ENCODE measurements at regions not wholly inside any gene's neighbourhood (a gene's known extent, or its start where the extent isn't known, plus 50 kb on each side); places are given as distances from the start of the nearest gene placed in this dataset.
"Not testable (repeated sequence)": the region's sequence is repeated elsewhere in the genome, so short reads cannot be mapped to it uniquely, and the experiment has no call there.

DNA sequence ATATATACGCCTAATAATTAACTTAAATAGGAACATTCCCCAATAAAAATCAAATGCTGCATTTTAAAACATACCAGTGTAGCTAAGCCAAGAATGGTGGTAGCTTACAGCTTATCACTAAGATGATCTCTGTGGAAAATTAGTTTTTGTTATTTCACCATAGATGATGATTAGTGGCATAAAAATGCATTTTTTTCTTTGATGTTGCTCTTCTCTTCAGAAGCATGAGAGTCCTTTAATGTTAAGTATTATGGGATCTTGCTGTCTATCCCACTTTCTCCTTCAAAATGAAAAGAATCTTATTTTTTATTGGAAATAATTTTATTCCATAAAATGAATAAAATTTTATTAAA, 731.0 kb downstream of the SLITRK1 start:
- ATAC-seq (ENCODE audit: low read depth) (no peak), DNase-seq (ENCODE audit: low spot score in 2 of 2) (no peak)
- Mint-ChIP-seq H3K4me1 (no peaks in the 10 kb centered on the region), H3K4me3 (no peak overlapping the region), H3K9me3 (peaks cover 1% of the 10 kb centered on the region), H3K27me3 (no peaks in the 10 kb centered on the region), H3K36me3 (no peaks in the 10 kb centered on the region), H3K27ac (no peak overlapping the region)

DNA sequence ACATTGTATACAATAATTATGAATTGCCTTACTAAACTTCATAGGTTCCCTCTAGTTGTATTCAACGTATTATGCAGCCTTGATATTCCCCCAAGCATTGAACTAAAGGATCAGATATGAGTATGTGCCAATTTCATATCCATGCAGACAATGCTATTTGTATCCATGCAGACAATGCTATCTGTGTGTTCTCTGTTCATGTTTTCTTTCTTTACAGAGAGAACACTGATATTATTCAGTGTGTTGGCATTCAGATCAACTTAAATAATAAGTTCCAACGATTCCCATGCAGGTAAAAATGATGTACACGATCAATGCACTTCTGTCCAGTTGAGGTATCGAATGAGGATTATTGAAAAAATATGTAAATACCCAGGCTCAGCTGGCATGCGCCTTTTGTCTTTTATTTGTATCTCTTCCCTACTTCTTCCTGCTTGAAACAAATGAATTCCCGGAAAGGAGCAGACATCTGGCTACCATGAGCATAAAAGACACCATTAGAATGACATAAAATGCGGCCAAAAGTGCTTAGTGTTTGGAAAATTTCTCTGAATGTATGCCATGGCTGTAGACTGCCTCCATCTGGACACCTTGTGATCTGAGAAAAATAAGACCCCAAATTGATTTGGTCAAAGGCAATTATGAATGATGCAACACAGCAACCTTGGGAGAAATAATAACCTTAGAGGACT, 731.5 kb downstream of the SLITRK1 start:
- no peak overlapping the region for H3K4me3 Mint-ChIP-seq
- no peaks in the 10 kb centered on the region for H3K36me3 Mint-ChIP-seq
- no peaks in the 10 kb centered on the region for H3K4me1 Mint-ChIP-seq
- ATAC-seq (ENCODE audit: low read depth) = no peak
- no peaks in the 10 kb centered on the region for H3K27me3 Mint-ChIP-seq
- H3K27ac Mint-ChIP-seq = no peak overlapping the region
- no peak for DNase-seq (ENCODE audit: low spot score in 2 of 2)
- H3K9me3 Mint-ChIP-seq = peaks cover 1% of the 10 kb centered on the region

DNA sequence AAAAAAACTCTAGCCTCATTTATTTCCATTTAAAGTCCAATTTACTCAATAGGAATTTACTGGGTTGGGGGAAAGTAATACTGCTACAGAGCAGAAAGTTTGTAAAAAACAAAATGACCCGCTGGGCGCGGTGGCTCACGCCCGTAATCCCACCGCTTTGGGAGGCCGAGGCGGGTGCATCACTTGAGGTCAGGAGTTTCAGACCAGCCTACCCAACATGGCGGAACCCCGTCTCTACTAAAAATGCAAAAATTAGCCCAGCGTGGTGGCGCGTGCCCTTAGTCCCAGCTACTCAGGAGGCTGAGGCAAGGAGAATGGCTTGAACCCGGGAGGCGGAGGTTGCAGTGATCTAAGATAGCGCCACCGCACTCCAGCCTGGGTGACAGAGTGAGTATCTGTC, 745.6 kb downstream of the SLITRK1 start:
- H3K9me3 Mint-ChIP-seq = peaks cover 9% of the 10 kb centered on the region
- H3K4me1 Mint-ChIP-seq = no peaks in the 10 kb centered on the region
- DNase-seq (ENCODE audit: low spot score in 2 of 2) (no peak), ATAC-seq (ENCODE audit: low read depth) (no peak)
- no peaks in the 10 kb centered on the region for H3K36me3 Mint-ChIP-seq
- no peak overlapping the region for H3K27ac Mint-ChIP-seq
- H3K27me3 Mint-ChIP-seq = no peaks in the 10 kb centered on the region
- no peak overlapping the region for H3K4me3 Mint-ChIP-seq

DNA sequence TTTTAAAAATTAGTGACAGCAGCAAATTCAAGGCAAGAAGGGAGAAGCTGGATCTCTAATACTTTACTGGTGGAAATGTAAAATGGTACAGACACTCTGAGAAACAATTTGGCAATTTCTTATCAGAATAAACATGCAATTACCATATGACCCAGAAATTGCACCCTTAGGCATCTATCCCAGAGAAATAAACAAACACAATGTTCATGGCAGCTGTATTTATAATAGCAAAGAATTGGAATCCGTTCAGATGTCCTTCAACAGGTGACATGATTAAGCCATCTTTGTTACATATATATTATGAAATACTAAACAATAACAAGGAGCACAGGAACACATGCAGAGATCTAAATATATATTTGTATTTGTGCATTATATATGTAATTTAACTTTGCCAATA, 756.5 kb downstream of the SLITRK1 start:
- H3K27ac Mint-ChIP-seq = no peak overlapping the region
- no peak overlapping the region for H3K4me3 Mint-ChIP-seq
- peaks cover 4% of the 10 kb centered on the region for H3K9me3 Mint-ChIP-seq
- no peaks in the 10 kb centered on the region for H3K4me1 Mint-ChIP-seq
- no peak for DNase-seq (ENCODE audit: low spot score in 2 of 2)
- no peak for ATAC-seq (ENCODE audit: low read depth)
- H3K27me3 Mint-ChIP-seq = no peaks in the 10 kb centered on the region
- H3K36me3 Mint-ChIP-seq = no peaks in the 10 kb centered on the region

- DNase-seq (ENCODE audit: low spot score in 2 of 2) = no peak
- H3K4me3 Mint-ChIP-seq = no peak overlapping the region
- no peaks in the 10 kb centered on the region for H3K27me3 Mint-ChIP-seq
- ATAC-seq (ENCODE audit: low read depth) = no peak
- H3K27ac Mint-ChIP-seq = no peak overlapping the region
- H3K9me3 Mint-ChIP-seq = peaks cover 2% of the 10 kb centered on the region
- no peaks in the 10 kb centered on the region for H3K36me3 Mint-ChIP-seq
- no peaks in the 10 kb centered on the region for H3K4me1 Mint-ChIP-seq
Measured at GRCh38 chr13:83121896-83122295, 760.4 kb downstream of the SLITRK1 start.

GRCh38 chr13:83117046-83117445, 765.2 kb downstream of the SLITRK1 start:
- no peak overlapping the region for H3K27ac Mint-ChIP-seq
- DNase-seq (ENCODE audit: low spot score in 2 of 2) (no peak), ATAC-seq (ENCODE audit: low read depth) (no peak)
- no peaks in the 10 kb centered on the region for H3K4me1 Mint-ChIP-seq
- H3K4me3 Mint-ChIP-seq = no peak overlapping the region
- H3K27me3 Mint-ChIP-seq = no peaks in the 10 kb centered on the region
- H3K9me3 Mint-ChIP-seq = peaks cover 2% of the 10 kb centered on the region
- no peaks in the 10 kb centered on the region for H3K36me3 Mint-ChIP-seq

DNA sequence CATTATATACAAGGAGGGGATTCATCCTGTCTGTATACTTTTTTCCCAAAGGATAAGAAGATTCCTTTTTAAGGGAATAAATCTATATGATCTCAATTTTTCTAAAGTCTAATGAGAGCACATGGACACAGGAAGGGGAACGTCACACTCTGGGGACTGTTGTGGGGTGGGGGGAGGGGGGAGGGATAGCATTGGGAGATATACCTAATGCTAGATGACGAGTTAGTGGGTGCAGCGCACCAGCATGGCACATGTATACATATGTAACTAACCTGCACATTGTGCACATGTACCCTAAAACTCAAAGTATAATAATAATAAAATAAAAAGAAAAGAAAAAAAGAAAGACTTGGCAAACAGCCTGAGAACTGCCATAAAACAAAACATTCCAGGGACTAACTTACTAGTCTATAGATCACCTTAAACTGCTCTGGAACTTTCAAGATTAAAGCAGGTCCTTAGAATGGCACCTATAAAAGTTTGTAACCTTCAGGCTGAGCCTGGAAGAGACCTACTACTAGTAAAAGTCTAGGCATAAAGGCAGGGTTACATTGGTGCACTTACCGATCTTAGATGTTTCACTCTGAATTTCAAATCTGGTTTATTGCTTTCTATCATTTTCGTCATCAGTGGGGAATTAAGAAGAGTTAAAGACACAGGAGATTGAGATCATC, 780.6 kb downstream of the SLITRK1 start:
- H3K27ac Mint-ChIP-seq; H3K4me3 Mint-ChIP-seq; H3K4me1 Mint-ChIP-seq; H3K9me3 Mint-ChIP-seq; H3K27me3 Mint-ChIP-seq; H3K36me3 Mint-ChIP-seq; DNase-seq (ENCODE audit: low spot score in 2 of 2); ATAC-seq (ENCODE audit: low read depth): not testable (repeated sequence)

GRCh38 chr13:83100237-83100636, 782.0 kb downstream of the SLITRK1 start:
- no peak overlapping the region for H3K4me3 Mint-ChIP-seq

DNA sequence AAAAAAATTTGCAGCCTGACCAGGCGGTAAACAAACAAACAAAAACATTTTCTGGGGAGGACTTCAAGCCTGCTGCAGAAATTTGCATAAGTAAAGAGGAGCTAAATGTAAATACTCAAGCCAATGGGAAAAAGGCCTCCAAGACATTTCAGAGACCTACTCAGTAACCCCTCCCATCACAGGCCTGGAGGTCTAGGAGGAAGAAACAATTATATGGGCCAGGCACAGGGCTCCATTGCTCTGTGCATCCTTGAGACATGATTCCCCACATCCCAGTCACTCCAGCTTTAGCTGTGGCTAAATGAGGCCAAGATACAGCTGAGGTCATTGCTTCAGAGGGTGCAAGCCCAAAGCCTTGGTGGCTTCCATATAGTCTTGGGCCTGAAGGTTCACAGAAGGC, 793.4 kb downstream of the SLITRK1 start:
- ATAC-seq (ENCODE audit: low read depth) (no peak), DNase-seq (ENCODE audit: low spot score in 2 of 2) (no peak)
- Mint-ChIP-seq H3K27me3 (no peaks in the 10 kb centered on the region), H3K4me3 (no peak overlapping the region), H3K4me1 (no peaks in the 10 kb centered on the region), H3K36me3 (no peaks in the 10 kb centered on the region), H3K27ac (no peak overlapping the region), H3K9me3 (peaks cover 15% of the 10 kb centered on the region)

More at GRCh38 chr13:83100237-83100636, 782.0 kb downstream of the SLITRK1 start:
- Mint-ChIP-seq H3K36me3 (no peaks in the 10 kb centered on the region), H3K9me3 (peaks cover 10% of the 10 kb centered on the region), H3K27ac (no peak overlapping the region), H3K4me1 (no peaks in the 10 kb centered on the region), H3K27me3 (no peaks in the 10 kb centered on the region)
- DNase-seq (ENCODE audit: low spot score in 2 of 2) = no peak
- ATAC-seq (ENCODE audit: low read depth) = no peak

- Mint-ChIP-seq H3K36me3 (no peaks in the 10 kb centered on the region), H3K4me3 (no peak overlapping the region), H3K9me3 (peaks cover 17% of the 10 kb centered on the region), H3K27me3 (no peaks in the 10 kb centered on the region), H3K4me1 (no peaks in the 10 kb centered on the region), H3K27ac (no peak overlapping the region)
- DNase-seq (ENCODE audit: low spot score in 2 of 2) = no peak
- no peak for ATAC-seq (ENCODE audit: low read depth)
Measured at GRCh38 chr13:83086948-83087347, 795.3 kb downstream of the SLITRK1 start.

DNA sequence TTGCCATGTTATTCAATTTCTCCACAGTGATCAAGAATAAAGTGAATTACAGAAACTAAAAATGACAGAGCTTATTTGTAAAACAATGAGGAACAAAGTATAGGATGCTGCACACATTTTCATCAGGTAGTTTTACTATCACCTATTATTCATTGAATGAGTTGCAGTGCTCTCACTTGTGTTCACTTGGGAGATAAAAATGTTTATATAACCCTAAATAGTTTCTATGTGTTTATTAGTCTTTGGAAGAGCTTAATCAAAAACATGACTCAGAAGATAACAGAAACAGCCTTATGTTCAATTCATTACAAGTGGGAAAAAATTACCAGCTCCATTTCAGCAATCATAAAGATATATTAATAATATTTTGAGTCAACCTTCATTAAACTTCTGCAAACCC, 796.2 kb downstream of the SLITRK1 start:
- Mint-ChIP-seq H3K36me3 (no peaks in the 10 kb centered on the region), H3K27me3 (no peaks in the 10 kb centered on the region), H3K4me3 (no peak overlapping the region), H3K27ac (no peak overlapping the region), H3K4me1 (no peaks in the 10 kb centered on the region), H3K9me3 (peaks cover 15% of the 10 kb centered on the region)
- no peak for DNase-seq (ENCODE audit: low spot score in 2 of 2)
- ATAC-seq (ENCODE audit: low read depth) = no peak

- H3K4me3 Mint-ChIP-seq = no peak overlapping the region
- H3K9me3 Mint-ChIP-seq = peaks cover 13% of the 10 kb centered on the region
- no peaks in the 10 kb centered on the region for H3K36me3 Mint-ChIP-seq
- ATAC-seq (ENCODE audit: low read depth) = no peak
- H3K27ac Mint-ChIP-seq = no peak overlapping the region
- no peak for DNase-seq (ENCODE audit: low spot score in 2 of 2)
- no peaks in the 10 kb centered on the region for H3K27me3 Mint-ChIP-seq
- no peaks in the 10 kb centered on the region for H3K4me1 Mint-ChIP-seq
Measured at GRCh38 chr13:83085186-83085900, 796.9 kb downstream of the SLITRK1 start.

DNA sequence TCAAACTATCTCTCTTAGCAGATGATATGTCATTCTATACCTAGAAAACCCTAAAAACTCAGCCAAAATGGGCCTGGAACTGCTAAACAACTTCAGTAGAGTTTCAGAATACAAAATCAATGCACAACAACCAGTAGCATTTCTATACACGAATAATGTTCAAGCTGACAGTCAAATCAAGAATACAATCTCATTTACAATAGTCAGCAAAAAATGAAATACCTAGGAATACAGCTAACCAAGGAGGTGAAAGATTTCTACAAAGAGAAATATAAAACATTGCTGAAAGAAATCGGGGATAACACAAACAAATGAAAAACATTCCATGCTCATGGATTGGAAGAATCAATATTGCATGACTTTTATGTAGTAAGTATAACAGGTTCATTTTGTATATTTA, 804.8 kb downstream of the SLITRK1 start:
- no peak for DNase-seq (ENCODE audit: low spot score in 2 of 2)
- H3K4me3 Mint-ChIP-seq = no peak overlapping the region
- H3K4me1 Mint-ChIP-seq = no peaks in the 10 kb centered on the region
- ATAC-seq (ENCODE audit: low read depth) = no peak
- peaks cover 6% of the 10 kb centered on the region for H3K9me3 Mint-ChIP-seq
- H3K27me3 Mint-ChIP-seq = no peaks in the 10 kb centered on the region
- H3K36me3 Mint-ChIP-seq = no peaks in the 10 kb centered on the region
- H3K27ac Mint-ChIP-seq = no peak overlapping the region

GRCh38 chr13:83073930-83074329, 808.3 kb downstream of the SLITRK1 start:
- DNase-seq (ENCODE audit: low spot score in 2 of 2); H3K27me3 Mint-ChIP-seq; ATAC-seq (ENCODE audit: low read depth); H3K4me1 Mint-ChIP-seq; H3K36me3 Mint-ChIP-seq; H3K4me3 Mint-ChIP-seq; H3K27ac Mint-ChIP-seq; H3K9me3 Mint-ChIP-seq: not testable (repeated sequence)

Data from memory B cell (primary cell).